ENCODE measurements at regions not wholly inside any gene's neighbourhood (a gene's known extent, or its start where the extent isn't known, plus 50 kb on each side); places are given as distances from the start of the nearest gene placed in this dataset.

DNA sequence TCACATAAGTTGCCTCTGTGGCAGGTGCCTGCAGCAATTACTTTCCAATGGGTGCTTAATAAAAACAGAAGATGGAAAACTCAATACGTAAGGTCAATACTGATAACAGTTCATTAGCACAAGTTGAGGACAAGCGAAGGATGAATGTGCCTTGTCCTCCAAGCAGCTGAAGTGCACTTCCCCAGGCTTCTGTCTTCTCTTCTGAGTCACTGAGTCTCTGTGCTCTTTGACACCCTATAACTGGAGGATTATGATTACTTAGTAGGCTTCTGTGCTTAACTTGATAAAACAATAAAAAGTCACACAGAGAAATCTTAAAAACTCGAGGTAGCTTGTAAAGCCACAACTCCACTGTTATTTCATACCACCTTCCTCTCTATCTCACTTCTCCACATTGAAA is 216.6 kb upstream of the ADCY2 start:
- no peak for DNase-seq
- Mint-ChIP-seq H3K4me3 (no peak overlapping the region), H3K9me3 (peaks cover 0 to 7% (median 4%) of the 10 kb centered on the region in 7 donors), H3K27me3 (ENCODE audit: low read depth in 3 of 3) (no peaks in the 10 kb centered on the region), H3K4me1 (no peaks in the 10 kb centered on the region), H3K27ac (no peak overlapping the region), H3K36me3 (no peaks in the 10 kb centered on the region)
- Histone ChIP-seq H3K9ac (ENCODE audit: insufficient read depth, low read length, poor library complexity, severe bottlenecking) (no peak overlapping the region), H4K20me1 (ENCODE audit: insufficient read depth, low read length) (no peaks in the 10 kb centered on the region), H3K27me3 (ENCODE audit: control insufficient read depth in 2 of 2, insufficient read depth in 2 of 2, low read length in 2 of 2) (no peaks in the 10 kb centered on the region), H3K4me2 (replicated peaks; ENCODE audit: extremely low read depth, low read length, poor library complexity, severe bottlenecking) (no peak overlapping the region), H3K4me1 (ENCODE audit: control insufficient read depth in 1 of 2, insufficient read depth in 2 of 2, low read length in 2 of 2) (no peaks in the 10 kb centered on the region), H3K4me3 (replicated peaks in 1 of 3; ENCODE audit: low read depth in 2 of 3, low read length in 3 of 3) (no peak overlapping the region), H3K79me2 (ENCODE audit: insufficient read depth, low read length) (no peaks in the 10 kb centered on the region), H3K9me3 (replicated peaks in 1 of 2; ENCODE audit: control insufficient read depth in 1 of 2, insufficient read depth in 1 of 2, low read length in 2 of 2) (peaks cover 0 to 2% of the 10 kb centered on the region in 2 donors), H3K27ac (ENCODE audit: low read depth in 1 of 2, low read length in 2 of 2) (no peak overlapping the region), H2AFZ (ENCODE audit: insufficient read depth, low read depth, low read length, poor library complexity, severe bottlenecking) (no peak overlapping the region), H3K36me3 (replicated peaks in 1 of 2; ENCODE audit: control insufficient read depth in 1 of 2, insufficient read depth in 2 of 2, low read length in 2 of 2) (no peaks in the 10 kb centered on the region)
- 40% methylated on average over 1 of the region's 3 CpGs for WGBS (ENCODE audit: insufficient coverage)
- intact Hi-C loops (cut with micrococcal nuclease): no loop called here
- TF ChIP-seq, protein P1, sequence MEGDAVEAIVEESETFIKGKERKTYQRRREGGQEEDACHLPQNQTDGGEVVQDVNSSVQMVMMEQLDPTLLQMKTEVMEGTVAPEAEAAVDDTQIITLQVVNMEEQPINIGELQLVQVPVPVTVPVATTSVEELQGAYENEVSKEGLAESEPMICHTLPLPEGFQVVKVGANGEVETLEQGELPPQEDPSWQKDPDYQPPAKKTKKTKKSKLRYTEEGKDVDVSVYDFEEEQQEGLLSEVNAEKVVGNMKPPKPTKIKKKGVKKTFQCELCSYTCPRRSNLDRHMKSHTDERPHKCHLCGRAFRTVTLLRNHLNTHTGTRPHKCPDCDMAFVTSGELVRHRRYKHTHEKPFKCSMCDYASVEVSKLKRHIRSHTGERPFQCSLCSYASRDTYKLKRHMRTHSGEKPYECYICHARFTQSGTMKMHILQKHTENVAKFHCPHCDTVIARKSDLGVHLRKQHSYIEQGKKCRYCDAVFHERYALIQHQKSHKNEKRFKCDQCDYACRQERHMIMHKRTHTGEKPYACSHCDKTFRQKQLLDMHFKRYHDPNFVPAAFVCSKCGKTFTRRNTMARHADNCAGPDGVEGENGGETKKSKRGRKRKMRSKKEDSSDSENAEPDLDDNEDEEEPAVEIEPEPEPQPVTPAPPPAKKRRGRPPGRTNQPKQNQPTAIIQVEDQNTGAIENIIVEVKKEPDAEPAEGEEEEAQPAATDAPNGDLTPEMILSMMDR (IDR thresholded peaks at IDR 0.05): no peak

DNA sequence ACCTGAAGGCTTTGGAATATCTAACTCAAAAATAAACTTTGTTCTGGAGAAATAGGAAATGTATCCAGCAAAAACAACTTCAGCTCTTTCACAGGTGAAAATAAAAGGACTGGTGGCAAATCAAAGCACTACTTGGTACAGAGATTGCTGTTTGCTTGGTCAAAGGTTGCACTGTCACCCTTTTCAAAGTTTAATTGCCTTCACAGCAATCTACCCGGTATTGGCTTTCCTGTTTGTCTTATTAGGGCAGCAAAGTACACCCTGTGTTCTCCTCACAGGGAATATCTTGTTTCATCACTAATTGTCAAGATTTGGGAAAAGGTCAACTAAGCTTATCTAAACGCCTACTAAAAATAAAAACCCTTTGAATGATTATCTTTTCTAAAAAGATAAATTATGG is 214.1 kb upstream of the ADCY2 start:
- no peaks in the 10 kb centered on the region for H3K36me3 Mint-ChIP-seq
- Histone ChIP-seq H3K4me1 (ENCODE audit: control insufficient read depth in 1 of 2, insufficient read depth in 2 of 2, low read length in 2 of 2) (no peaks in the 10 kb centered on the region), H3K4me3 (replicated peaks in 1 of 3; ENCODE audit: low read depth in 2 of 3, low read length in 3 of 3) (no peak overlapping the region), H3K9me3 (replicated peaks in 1 of 2; ENCODE audit: control insufficient read depth in 1 of 2, insufficient read depth in 1 of 2, low read length in 2 of 2) (peaks cover 0 to 2% of the 10 kb centered on the region in 2 donors), H3K27me3 (ENCODE audit: control insufficient read depth in 2 of 2, insufficient read depth in 2 of 2, low read length in 2 of 2) (no peaks in the 10 kb centered on the region), H2AFZ (ENCODE audit: insufficient read depth, low read depth, low read length, poor library complexity, severe bottlenecking) (no peak overlapping the region), H3K27ac (ENCODE audit: low read depth in 1 of 2, low read length in 2 of 2) (no peak overlapping the region), H4K20me1 (ENCODE audit: insufficient read depth, low read length) (no peaks in the 10 kb centered on the region), H3K79me2 (ENCODE audit: insufficient read depth, low read length) (no peaks in the 10 kb centered on the region), H3K9ac (ENCODE audit: insufficient read depth, low read length, poor library complexity, severe bottlenecking) (no peak overlapping the region), H3K4me2 (replicated peaks; ENCODE audit: extremely low read depth, low read length, poor library complexity, severe bottlenecking) (no peak overlapping the region), H3K36me3 (replicated peaks in 1 of 2; ENCODE audit: control insufficient read depth in 1 of 2, insufficient read depth in 2 of 2, low read length in 2 of 2) (no peaks in the 10 kb centered on the region)
- no peaks in the 10 kb centered on the region for H3K27me3 Mint-ChIP-seq (ENCODE audit: low read depth in 3 of 3)
- TF ChIP-seq, protein P1 (IDR thresholded peaks at IDR 0.05): no peak
- peaks cover 0 to 7% (median 2%) of the 10 kb centered on the region in 7 donors for H3K9me3 Mint-ChIP-seq
- 38% methylated on average over 1 of the region's 2 CpGs for WGBS (ENCODE audit: insufficient coverage)
- intact Hi-C loops (cut with micrococcal nuclease): no loop called here
- no peak overlapping the region for H3K4me3 Mint-ChIP-seq
- H3K4me1 Mint-ChIP-seq: no peaks in the 10 kb centered on the region
- H3K27ac Mint-ChIP-seq: no peak overlapping the region
- DNase-seq: no peak
